NCI-H2227 (cell line): ENCODE measurements at regions not wholly inside any gene's neighbourhood (a gene's known extent, or its start where the extent isn't known, plus 50 kb on each side); places are given as distances from the start of the nearest gene placed in this dataset.

ENCODE experiments used
- DNase-seq: peaks from one replicate; lab custom pipeline; 2025; ENCODE audit not compliant: unreplicated experiment; lab: John Stamatoyannopoulos, UW

DNA sequence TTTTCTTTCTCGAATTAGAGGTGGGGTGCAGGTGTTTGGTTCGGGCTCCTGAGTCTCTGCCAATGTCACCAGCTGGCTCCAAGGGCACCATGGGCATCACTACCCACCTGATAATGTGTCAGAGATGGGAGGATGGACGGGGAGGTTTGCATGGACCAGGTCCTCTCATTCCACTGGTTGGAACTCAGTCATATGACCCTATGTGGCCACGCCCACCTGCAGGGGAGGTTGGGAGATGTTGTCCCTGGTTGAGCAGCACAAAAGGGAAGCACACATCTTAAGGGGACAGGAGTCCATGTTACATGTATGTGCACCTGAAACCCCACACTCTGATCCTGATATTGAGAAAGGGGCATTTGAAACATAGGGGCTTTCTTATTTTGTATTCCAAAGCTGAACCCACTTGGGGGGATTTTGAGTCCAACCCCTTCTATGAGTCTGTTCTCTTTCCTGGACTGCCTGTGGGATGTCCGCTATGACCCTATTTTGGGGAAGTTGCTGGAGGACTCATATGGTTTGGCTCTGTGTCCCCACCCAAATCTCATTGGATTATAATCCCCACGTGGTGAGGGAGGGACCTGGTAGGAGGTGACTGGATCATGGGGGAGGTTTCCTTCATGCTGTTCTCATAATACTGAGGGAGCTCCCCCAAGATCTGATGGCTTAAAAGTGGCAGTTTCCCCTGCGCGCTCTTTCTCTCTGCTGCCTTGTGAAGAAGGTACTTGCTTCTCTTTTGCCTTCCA lies 66.9 kb upstream of the BAIAP2L1 start:
- DNase-seq, result no peak

- DNase-seq, result no peak
Observed at GRCh38 chr7:98465022-98465421, 64.1 kb upstream of the BAIAP2L1 start.

GRCh38 chr7:98464558-98464940 lies 63.7 kb upstream of the BAIAP2L1 start:
- DNase-seq, result no peak

DNA sequence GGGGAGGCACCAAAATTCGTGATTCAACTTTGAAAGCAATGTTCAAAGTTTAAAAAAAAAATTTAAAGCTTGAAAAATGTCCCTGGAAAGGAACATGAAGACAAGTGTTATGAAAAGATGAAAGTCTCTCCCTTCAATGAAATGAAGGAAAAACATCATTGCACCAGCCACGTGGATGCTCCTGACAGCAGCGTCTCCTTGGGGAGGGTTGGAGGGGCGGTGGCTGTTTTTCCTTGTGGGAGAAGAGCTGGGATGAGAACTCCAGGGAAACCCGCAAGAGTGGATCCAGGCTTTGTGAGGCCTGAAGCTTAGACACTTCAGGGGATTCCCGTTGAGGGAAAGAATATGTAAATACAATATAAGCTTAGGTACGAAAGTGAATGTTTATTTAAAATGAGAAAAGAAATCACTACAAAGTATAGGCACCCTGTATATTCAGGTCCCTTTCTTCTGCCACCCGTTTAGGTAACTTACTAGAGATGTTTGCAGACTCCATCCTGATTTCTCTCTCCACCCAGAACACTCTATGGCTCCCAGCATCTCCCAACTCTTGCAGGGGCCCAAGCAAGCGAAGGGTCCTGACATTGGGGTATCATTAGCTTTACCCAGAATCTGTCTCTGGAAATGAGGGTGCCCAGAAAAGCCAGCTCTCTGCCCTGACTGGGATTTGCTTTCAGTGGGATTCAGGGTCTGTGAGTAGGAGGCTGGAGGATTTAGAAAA lies 63.1 kb upstream of the BAIAP2L1 start:
- no peak for DNase-seq

- DNase-seq, result no peak
Observed at GRCh38 chr7:98462911-98463633, 62.2 kb upstream of the BAIAP2L1 start.

DNA sequence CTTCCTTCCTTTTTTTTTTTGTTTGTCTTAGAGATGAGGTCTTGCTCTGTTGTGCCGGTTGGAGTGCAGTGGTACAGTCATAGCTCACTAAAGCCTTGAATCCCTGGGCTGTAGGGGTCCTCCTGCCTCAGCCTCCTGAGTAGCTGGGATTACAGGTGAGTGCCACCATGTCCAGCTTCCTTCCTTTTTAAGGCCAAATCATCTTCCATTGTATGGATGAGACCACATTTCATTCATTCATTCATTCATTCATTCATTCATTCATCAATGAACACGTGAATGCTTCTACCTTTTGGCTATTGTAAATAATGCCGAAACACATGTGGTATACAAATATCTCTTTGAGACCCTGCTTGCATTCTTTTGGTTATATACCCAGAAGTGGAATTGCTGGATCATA lies 60.0 kb upstream of the BAIAP2L1 start:
- no peak for DNase-seq

DNA sequence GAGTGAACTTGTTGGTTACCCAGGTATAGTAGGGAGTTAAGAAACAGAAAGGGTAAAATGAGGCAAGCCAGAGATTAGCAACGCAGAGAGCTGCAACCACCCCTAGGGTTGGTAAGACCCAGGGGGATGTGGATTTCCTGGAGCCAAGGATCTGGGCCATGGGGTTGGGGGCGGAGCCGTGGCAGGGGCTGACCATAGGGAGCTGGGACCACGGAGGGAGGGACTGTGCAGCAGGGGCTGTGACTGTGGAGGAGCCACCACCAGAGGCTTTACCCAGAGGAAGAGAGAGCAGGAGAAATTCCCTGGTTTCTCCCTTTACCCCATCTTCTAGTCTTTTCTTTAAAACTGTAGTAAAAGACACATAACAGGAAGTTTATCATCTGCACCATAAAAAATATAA lies 58.6 kb upstream of the BAIAP2L1 start:
- no peak for DNase-seq

DNA sequence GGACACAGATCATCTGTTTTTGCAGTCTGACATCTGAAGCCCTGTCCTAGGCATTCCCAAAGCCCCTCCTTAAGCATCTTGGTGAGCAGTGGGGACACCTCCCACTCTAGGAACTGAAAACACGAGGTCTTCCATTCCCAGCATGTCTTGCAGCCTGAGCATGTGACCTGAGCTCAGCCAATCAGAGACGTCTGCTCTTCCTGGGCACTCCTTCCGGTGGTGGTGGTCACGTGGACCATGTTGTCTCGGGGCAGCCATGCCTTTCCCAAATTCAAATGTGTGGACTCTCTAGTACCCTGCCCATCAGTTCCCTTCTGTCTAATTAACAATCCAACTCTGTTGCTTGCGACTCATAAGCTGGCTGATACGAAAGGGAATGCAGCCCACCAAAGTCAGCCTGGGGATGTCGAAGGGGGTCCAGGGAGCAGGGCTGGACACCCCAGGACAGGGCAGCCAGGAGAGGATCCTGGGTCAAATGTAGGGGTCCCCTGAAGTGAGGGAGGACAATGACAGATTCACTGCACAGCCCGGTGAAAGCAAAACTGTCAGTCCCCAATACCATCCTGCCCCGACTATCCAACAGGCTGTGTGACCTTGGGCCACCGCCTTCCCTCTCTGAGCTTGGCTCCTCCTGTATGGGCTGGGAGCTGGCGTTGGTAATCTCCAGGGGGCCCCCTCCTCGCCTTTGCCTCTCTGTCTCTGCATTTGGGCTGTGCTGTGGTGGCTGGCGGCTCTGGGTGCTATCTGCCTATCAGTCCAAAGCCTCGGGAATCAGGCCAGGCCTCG lies 57.4 kb upstream of the BAIAP2L1 start:
- DNase-seq, result no peak

GRCh38 chr7:98456866-98457265 lies 56.0 kb upstream of the BAIAP2L1 start:
- DNase-seq, result no peak

DNA sequence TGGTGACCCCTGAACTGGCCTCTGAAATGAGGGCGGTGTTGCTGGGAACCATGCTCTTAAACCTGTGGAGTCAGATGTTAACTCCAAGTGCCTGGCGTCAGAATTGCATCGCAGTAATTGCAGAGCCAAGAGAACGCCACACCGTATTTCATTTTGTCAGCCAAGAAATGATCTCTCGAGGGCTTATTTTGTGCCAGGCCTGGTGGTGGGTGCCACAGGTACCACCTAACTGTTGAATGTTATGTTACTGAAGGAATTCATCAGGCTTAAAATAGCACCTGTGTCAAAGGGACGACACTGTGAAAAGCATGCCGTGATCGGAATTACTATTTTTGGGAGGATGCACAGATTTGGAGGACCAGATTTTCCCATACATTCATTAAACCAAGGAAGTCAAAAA lies 51.9 kb upstream of the BAIAP2L1 start:
- no peak for DNase-seq
